GM12892 (cell line): ENCODE measurements at regions not wholly inside any gene's neighbourhood (a gene's known extent, or its start where the extent isn't known, plus 50 kb on each side); places are given as distances from the start of the nearest gene placed in this dataset.
"Not testable (repeated sequence)": the region's sequence is repeated elsewhere in the genome, so short reads cannot be mapped to it uniquely, and the experiment has no call there.

Experiments used
- POLR2A ChIP-seq: IDR thresholded peaks from 2 replicates; pipeline ENCODE4 v1.6.1; 2011; ENCODE audit warnings: low read depth, low read length, control low read depth
- POLR2AphosphoS5 ChIP-seq: IDR thresholded peaks from 2 replicates; pipeline ENCODE4 v1.6.1; 2011; ENCODE audit warnings: low read depth, low read length, control low read depth
- TAF1 ChIP-seq: IDR thresholded peaks from 2 replicates; pipeline ENCODE4 v1.6.1; 2011; ENCODE audit warnings: low read depth, mild to moderate bottlenecking, control low read depth, low read length, borderline replicate concordance

DNA sequence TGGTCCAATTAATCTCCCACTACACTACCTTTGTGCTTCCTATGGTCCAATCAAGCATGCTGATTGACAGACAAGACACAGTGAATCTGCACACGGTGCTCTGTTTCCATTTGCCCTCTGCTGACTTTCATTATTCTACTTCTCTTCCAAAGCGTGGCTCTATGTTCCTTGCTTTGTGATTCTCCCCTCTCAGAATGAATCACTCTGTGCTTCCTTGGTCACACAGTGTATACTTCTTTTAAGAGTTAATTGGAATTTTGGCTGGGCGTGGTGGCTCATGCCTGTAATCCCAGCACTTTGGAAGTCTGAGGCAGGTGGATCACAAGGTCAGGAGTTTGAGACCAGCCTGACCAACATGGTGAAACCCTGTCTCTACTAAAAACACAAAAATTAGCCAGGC lies 65.1 kb upstream of the SLC44A3 start:
- TF ChIP-seq POLR2A, POLR2AphosphoS5, TAF1: not testable (repeated sequence)
